Motor neuron (in vitro differentiated cells): ENCODE measurements at regions not wholly inside any gene's neighbourhood (a gene's known extent, or its start where the extent isn't known, plus 50 kb on each side); places are given as distances from the start of the nearest gene placed in this dataset.
A peak's percentile ranks its signal among the peaks of the same experiment; 100 is the strongest.
"Not testable (repeated sequence)": the region's sequence is repeated elsewhere in the genome, so short reads cannot be mapped to it uniquely, and the experiment has no call there.

Source experiments
- ATAC-seq, 8 experiments: fragments of 200-7000 bp; cut with Tn5 transposase; replicated peaks in 6 of 8; 2 replicates each; pipeline ENCODE4 v1.8.0; 2021; ENCODE audit warnings: mild to moderate bottlenecking in 8 of 8, moderate library complexity in 8 of 8
- H3K27ac ChIP-seq, 2 donors: fragments of 250-450 bp; sonication (Bioruptor Pico); 2 replicates each; pipeline ENCODE4 v1.9.0; 2021; ENCODE audit warnings: antibody characterized with exemption in 2 of 2, mild to moderate bottlenecking in 2 of 2, moderate library complexity in 1 of 2
- H3K4me1 ChIP-seq, 2 donors: fragments of 250-450 bp; sonication (Bioruptor Pico); replicated peaks in 1 of 2; 2 replicates each; pipeline ENCODE4 v1.6.1; 2021; ENCODE audit warnings: antibody characterized with exemption in 2 of 2, mild to moderate bottlenecking in 2 of 2, moderate library complexity in 1 of 2
- H3K4me3 ChIP-seq, 5 donors: fragments of 250-450 bp; sonication (Bioruptor Pico); 2 replicates each; pipeline ENCODE4 v1.9.0; 2021; ENCODE audit warnings: antibody characterized with exemption in 5 of 5, mild to moderate bottlenecking in 5 of 5, moderate library complexity in 4 of 5
- WGBS, 10 experiments: fragments of 450-650 bp; shearing (Covaris generic); methylation state at CpG; one replicate each; pipeline ENCODE4 v1.0.0; 2022; 5-methylcytosine and 5-hydroxymethylcytosine counted together
- in situ Hi-C, 9 experiments: fragments of 400-800 bp; cut with MboI; loops; one replicate each; pipeline ENCODE4 v1.15.0; 2021; ENCODE audit warnings: low sequenced_read_pairs in 9 of 9, low pct_unique_long_range_greater_than_20kb in 2 of 9; ENCODE audit not compliant: unreplicated experiment in 9 of 9

GRCh38 chr1:194073833-194074232 is 887.4 kb upstream of the B3GALT2 start:
- in situ Hi-C loops, result no loop called here
- Histone ChIP-seq H3K27ac (no peak overlapping the region), H3K4me3 (no peak overlapping the region), H3K4me1 (peaks cover 0 to 9% of the 10 kb centered on the region in 2 donors)
- WGBS, 10 experiments, result 7 to 71% (median 46%) methylated on average over 2 to 3 of the region's 3 CpGs; no CpG with 5 or more reads in 2 of the 10 experiments
- peak in 3 of 8 experiments; percentile 79 to 87 (median 85) for ATAC-seq

DNA sequence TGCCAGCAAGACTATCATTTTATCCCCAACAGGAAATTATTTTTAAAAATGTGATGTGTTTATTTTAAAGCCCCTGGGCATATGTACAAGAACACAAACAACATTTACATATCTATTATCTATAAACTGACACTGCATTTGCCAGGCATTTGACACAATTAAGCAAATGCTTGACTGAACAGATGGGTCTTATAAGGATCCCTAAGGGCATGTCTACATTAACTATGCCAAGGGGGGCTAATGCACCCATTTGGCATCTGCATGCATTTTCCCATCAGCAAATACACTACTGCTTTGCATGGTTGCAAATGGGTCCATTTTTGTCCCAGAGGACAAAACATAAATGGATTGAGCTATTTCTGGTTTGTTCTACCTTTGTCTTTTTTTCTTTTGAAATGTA is 884.8 kb upstream of the B3GALT2 start:
- ATAC-seq, result peak in 1 of 8 experiments; percentile 71
- Histone ChIP-seq H3K4me1 (peaks cover 0 to 9% of the 10 kb centered on the region in 2 donors), H3K4me3 (no peak overlapping the region), H3K27ac (no peak overlapping the region)
- in situ Hi-C loops, result no loop called here

DNA sequence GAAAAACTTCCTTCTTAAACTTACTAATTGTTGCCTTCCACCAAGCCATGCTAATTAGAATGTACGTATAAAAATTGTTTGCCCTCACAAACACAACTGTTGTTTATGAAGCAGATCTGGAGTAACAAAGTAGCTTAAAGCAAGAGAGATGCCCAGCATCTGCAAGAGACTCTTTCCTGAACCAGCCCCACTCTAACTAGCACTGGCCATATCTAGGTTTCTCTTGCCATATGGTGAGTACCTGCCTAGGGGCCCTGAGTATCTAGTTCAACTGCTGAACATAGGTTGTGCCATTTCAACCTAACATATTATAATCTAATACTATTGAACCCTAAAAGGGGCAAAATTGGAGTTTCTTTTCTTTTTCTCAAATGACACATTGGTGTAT is 883.4 kb upstream of the B3GALT2 start:
- Histone ChIP-seq H3K4me3 (no peak overlapping the region), H3K27ac (no peak overlapping the region), H3K4me1 (peaks cover 0 to 9% of the 10 kb centered on the region in 2 donors)
- ATAC-seq, result no peak
- in situ Hi-C loops, result no loop called here
- 92 to 100% (median 100%) methylated on average over 1 of the region's 1 CpG; no CpG with 5 or more reads in 5 of the 10 experiments for WGBS, 10 experiments

DNA sequence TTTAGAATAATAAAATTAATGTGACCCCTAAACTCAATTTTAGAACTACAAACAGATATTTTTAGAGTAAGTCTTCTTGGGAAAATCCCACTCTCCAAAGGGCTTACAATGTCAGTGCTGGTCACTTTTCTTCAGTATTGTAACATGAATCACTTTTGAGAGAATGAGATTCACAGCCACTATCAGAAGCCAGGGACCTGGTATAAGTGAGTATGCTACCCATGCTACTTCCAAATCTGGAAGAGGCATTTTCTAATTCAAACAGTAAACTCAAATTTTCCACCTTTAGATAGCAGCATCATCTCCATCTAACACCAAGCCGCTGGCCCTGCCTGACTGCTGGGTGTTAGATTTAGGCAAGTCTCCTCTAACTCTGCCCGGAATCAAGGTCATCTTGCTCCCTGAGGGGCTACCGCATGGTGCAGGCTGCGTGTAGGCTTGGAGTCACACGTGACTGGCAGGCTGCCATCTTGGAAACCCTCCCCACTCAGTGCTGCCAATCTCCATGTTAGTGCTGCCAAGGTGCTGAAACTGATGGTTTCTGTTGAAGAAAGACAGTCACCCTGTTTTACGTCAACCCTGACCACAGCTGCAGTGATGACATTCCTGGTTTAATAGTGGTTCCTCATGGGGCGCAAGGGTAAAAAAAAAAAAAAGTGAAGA is 882.9 kb upstream of the B3GALT2 start:
- Histone ChIP-seq H3K4me1 (peaks cover 0 to 7% of the 10 kb centered on the region in 2 donors), H3K4me3 (no peak overlapping the region), H3K27ac (no peak overlapping the region)
- in situ Hi-C loops, result no loop called here
- no peak for ATAC-seq
- WGBS, 10 experiments, result 33 to 100% (median 92%) methylated on average over 3 to 6 of the region's 7 CpGs; no CpG with 5 or more reads in 3 of the 10 experiments

- in situ Hi-C loops, result no loop called here
- peaks cover 0 to 2% of the 10 kb centered on the region in 2 donors for H3K4me1 ChIP-seq
- no peak overlapping the region for H3K27ac ChIP-seq
- no peak for ATAC-seq
- no peak overlapping the region for H3K4me3 ChIP-seq
- WGBS, 10 experiments, result 10 to 91% (median 74%) methylated on average over 4 to 5 of the region's 5 CpGs
Measured at GRCh38 chr1:194068446-194069167, 882.2 kb upstream of the B3GALT2 start.

GRCh38 chr1:194067772-194068171 is 881.4 kb upstream of the B3GALT2 start:
- 0 to 100% (median 80%) methylated on average over 1 to 2 of the region's 2 CpGs; no CpG with 5 or more reads in 1 of the 10 experiments for WGBS, 10 experiments
- ATAC-seq, result no peak
- Histone ChIP-seq H3K27ac (no peak overlapping the region), H3K4me1 (no peaks in the 10 kb centered on the region), H3K4me3 (no peak overlapping the region)
- in situ Hi-C loops, result no loop called here

DNA sequence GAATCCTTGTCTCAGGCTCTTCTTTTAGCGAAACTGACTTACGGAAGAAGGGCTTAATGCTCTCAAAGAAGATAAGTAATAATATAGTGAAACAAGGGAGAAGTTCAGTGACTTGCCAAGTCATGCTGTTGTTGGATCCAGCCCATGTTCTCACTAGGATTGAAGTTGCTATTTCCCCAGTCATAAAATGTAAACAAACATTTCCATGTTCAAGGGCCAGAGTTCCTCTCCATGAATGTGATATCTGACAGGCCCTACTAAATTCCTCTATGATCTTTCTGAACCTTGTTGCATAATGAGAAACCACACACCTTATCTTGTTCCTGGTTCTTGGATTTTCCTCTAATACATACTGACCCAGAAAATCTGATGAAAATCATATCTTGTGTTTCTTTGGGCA is 876.5 kb upstream of the B3GALT2 start:
- in situ Hi-C loops, result no loop called here
- WGBS, 10 experiments, result 58 to 100% (median 82%) methylated on average over 2 of the region's 2 CpGs; no CpG with 5 or more reads in 5 of the 10 experiments
- ATAC-seq, result no peak
- H3K4me1 ChIP-seq, result no peaks in the 10 kb centered on the region
- H3K27ac ChIP-seq, result no peak overlapping the region
- H3K4me3 ChIP-seq, result no peak overlapping the region

DNA sequence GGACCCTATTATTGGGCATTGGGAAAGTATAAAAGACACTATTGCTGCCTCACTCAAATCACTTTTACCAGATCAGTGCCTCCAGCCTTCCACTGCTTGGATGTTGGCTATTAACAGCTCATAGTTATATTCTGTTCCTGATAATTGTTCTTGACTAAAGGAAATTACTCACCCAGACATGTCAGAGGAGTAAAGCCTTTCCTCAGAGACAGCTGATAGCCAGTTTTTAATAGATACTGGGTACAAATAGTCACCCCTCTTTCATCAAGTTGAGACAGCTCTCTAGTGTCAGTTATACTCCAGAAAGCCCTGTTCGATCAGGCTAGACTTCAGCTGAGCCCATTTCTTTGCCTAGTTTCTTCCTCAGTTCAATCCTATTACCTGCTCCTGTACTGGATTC is 876.1 kb upstream of the B3GALT2 start:
- in situ Hi-C loops, result no loop called here
- no peak overlapping the region for H3K4me3 ChIP-seq
- ATAC-seq, result no peak
- 0 to 100% (median 67%) methylated on average over 1 of the region's 1 CpG; no CpG with 5 or more reads in 3 of the 10 experiments for WGBS, 10 experiments
- no peak overlapping the region for H3K27ac ChIP-seq
- no peaks in the 10 kb centered on the region for H3K4me1 ChIP-seq

- Histone ChIP-seq H3K4me1 (no peaks in the 10 kb centered on the region), H3K4me3 (no peak overlapping the region), H3K27ac (no peak overlapping the region)
- WGBS, 10 experiments, result 5 to 100% (median 85%) methylated on average over 1 to 4 of the region's 4 CpGs; no CpG with 5 or more reads in 2 of the 10 experiments
- in situ Hi-C loops, result no loop called here
- ATAC-seq, result no peak
Measured at GRCh38 chr1:194060481-194060880, 874.1 kb upstream of the B3GALT2 start.

DNA sequence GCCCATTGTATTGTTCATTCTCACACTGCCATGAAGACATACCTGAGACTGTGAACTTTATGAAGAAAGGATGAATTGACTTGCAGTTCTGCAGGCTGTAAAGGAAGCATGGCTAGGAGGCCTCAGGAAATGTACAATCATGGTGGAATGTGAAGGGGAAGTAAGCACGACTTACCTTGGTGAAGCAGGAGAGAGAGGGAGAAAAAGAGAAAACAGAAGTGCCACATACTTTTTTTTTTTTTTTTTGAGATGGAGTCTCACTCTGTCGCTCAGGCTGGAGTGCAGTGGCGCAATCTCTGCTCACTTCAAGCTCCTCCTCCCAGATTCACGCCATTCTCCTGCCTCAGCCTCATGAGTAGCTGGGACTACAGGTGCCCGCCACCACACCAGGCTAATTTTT is 871.9 kb upstream of the B3GALT2 start:
- 5 to 91% (median 80%) methylated on average over 3 to 5 of the region's 5 CpGs; no CpG with 5 or more reads in 3 of the 10 experiments for WGBS, 10 experiments

DNA sequence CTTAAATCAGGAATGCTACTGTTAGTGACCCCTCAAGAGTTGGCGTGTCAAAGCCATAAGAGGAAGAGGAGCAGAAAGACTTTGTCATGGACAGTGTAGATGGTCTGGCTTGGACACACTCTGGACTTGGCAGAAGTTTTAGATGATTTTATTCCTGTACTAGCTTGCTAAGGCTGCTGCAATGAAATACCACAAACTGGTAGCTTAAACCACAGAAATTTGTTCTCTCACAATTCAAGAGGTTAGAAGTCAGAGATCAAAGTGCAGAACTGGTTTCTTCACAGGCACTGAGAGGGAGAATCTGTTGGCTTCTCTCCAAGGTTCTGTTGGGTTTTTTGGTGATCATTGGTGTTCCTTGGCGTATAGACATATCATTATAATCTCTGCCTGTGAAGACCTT is 869.8 kb upstream of the B3GALT2 start:
- in situ Hi-C loops, result no loop called here
- no peak for ATAC-seq

More for the DNA sequence above, 871.9 kb upstream of the B3GALT2 start:
- H3K4me1 ChIP-seq, H3K4me3 ChIP-seq, ATAC-seq, H3K27ac ChIP-seq, in situ Hi-C loops: not testable (repeated sequence)

DNA sequence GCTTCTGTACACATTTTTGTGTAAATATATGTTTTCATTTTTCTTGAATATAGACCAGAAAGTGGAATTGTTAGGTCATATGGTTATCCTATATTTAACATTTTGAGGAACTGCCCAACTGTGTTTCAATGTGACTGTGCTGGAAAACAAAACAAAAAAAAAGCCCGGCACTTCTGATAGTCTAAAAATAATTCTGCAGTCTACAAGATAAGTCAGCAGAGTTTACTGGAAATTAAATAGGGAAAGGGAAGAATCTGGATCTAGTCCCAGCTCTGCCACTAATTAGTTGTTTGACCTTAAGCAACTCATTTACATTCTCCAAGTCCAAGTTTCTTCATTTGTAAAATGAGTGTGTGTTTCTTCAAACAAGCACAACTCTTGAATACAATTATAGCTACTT is 869.1 kb upstream of the B3GALT2 start:
- in situ Hi-C loops, result no loop called here
- no peak for ATAC-seq
- H3K4me3 ChIP-seq, result no peak overlapping the region
- WGBS, 10 experiments, result 0 to 100% (median 82%) methylated on average over 1 of the region's 1 CpG
- H3K27ac ChIP-seq, result no peak overlapping the region
- H3K4me1 ChIP-seq, result no peaks in the 10 kb centered on the region

More for the DNA sequence above, 869.8 kb upstream of the B3GALT2 start:
- Histone ChIP-seq H3K4me3 (no peak overlapping the region), H3K27ac (no peak overlapping the region), H3K4me1 (no peaks in the 10 kb centered on the region)
- WGBS, 10 experiments, result 0 to 100% (median 100%) methylated on average over 1 to 2 of the region's 2 CpGs; no CpG with 5 or more reads in 1 of the 10 experiments

DNA sequence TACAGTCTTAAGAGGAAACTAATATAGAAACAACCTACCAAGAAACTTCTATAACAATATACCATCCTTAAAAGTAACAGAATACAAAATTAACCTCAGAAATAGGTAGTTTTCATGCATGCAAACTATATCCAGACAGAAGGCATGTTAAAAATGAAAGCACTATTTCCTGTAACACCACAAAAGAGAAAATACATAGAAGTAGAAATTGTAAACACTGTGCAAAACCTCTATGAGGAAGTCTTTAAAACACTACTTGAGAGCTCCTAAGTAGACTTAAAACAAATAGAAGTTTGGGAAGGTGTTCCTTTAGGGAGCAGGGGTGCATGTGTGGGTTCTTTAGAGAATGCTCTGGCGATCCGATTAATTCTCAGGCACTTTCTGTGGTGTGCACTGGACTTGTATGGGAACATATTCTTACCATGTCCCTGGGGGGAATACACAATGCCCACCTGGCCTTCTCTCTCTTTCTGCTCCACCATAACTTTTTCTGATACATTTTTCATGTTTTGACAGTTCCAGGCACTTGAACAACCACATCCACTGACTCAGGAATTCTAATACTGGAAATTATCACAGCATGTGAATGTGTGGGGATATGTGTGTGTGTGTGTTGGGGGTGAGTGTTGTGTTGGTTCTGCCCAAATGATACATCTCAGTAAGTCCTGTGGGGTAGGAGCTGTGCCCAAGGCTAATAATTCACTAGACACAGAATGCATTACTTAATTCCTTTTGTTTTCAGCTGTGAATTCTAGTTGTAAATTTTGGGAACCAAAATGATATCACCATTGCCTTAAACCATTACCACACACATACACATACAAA is 866.3 kb upstream of the B3GALT2 start:
- H3K4me1 ChIP-seq, result no peaks in the 10 kb centered on the region
- no peak for ATAC-seq
- H3K27ac ChIP-seq, result no peak overlapping the region
- in situ Hi-C loops, result no loop called here
- H3K4me3 ChIP-seq, result no peak overlapping the region
- 50 to 100% (median 90%) methylated on average over 1 to 2 of the region's 2 CpGs; no CpG with 5 or more reads in 5 of the 10 experiments for WGBS, 10 experiments
